ENCODE measurements at regions not wholly inside any gene's neighbourhood (a gene's known extent, or its start where the extent isn't known, plus 50 kb on each side); places are given as distances from the start of the nearest gene placed in this dataset.

GRCh38 chr6:22150368-22151035 lies 146.3 kb downstream of the PRL start:
- no peak overlapping the region for H3K4me3 ChIP-seq (ENCODE audit: low read depth, low read length)
- no peak for FAIRE-seq
- no peaks in the 10 kb centered on the region for H3K36me3 ChIP-seq (ENCODE audit: control insufficient read depth, insufficient read depth, low read length)
- no peaks in the 10 kb centered on the region for H3K27me3 ChIP-seq (ENCODE audit: control insufficient read depth, insufficient read depth, low read length)
- DNase-seq (ENCODE audit: low read depth) = no peak
- no peak for TF ChIP-seq CTCF (IDR thresholded peaks at IDR 0.05; ENCODE audit: insufficient read depth, low read length, severe bottlenecking)

GRCh38 chr6:22151892-22152291 lies 144.9 kb downstream of the PRL start:
- H3K36me3 ChIP-seq (ENCODE audit: control insufficient read depth, insufficient read depth, low read length) = no peaks in the 10 kb centered on the region
- no peak for TF ChIP-seq CTCF (IDR thresholded peaks at IDR 0.05; ENCODE audit: insufficient read depth, low read length, severe bottlenecking)
- no peaks in the 10 kb centered on the region for H3K27me3 ChIP-seq (ENCODE audit: control insufficient read depth, insufficient read depth, low read length)
- DNase-seq (ENCODE audit: low read depth) = no peak
- H3K4me3 ChIP-seq (ENCODE audit: low read depth, low read length) = no peak overlapping the region
- FAIRE-seq = no peak

GRCh38 chr6:22152841-22153240 lies 144.0 kb downstream of the PRL start:
- FAIRE-seq = no peak
- no peak overlapping the region for H3K4me3 ChIP-seq (ENCODE audit: low read depth, low read length)
- no peaks in the 10 kb centered on the region for H3K36me3 ChIP-seq (ENCODE audit: control insufficient read depth, insufficient read depth, low read length)
- H3K27me3 ChIP-seq (ENCODE audit: control insufficient read depth, insufficient read depth, low read length) = no peaks in the 10 kb centered on the region
- no peak for TF ChIP-seq CTCF (IDR thresholded peaks at IDR 0.05; ENCODE audit: insufficient read depth, low read length, severe bottlenecking)
- DNase-seq (ENCODE audit: low read depth) = no peak

- no peak for FAIRE-seq
- no peak overlapping the region for H3K4me3 ChIP-seq (ENCODE audit: low read depth, low read length)
- H3K36me3 ChIP-seq (ENCODE audit: control insufficient read depth, insufficient read depth, low read length) = no peaks in the 10 kb centered on the region
- H3K27me3 ChIP-seq (ENCODE audit: control insufficient read depth, insufficient read depth, low read length) = no peaks in the 10 kb centered on the region
- TF ChIP-seq CTCF (IDR thresholded peaks at IDR 0.05; ENCODE audit: insufficient read depth, low read length, severe bottlenecking) = no peak
- DNase-seq (ENCODE audit: low read depth) = no peak
Measured at GRCh38 chr6:22153384-22154158, 143.3 kb downstream of the PRL start.

- DNase-seq (ENCODE audit: low read depth) = no peak
- no peaks in the 10 kb centered on the region for H3K36me3 ChIP-seq (ENCODE audit: control insufficient read depth, insufficient read depth, low read length)
- no peak overlapping the region for H3K4me3 ChIP-seq (ENCODE audit: low read depth, low read length)
- FAIRE-seq = no peak
- no peak for TF ChIP-seq CTCF (IDR thresholded peaks at IDR 0.05; ENCODE audit: insufficient read depth, low read length, severe bottlenecking)
- H3K27me3 ChIP-seq (ENCODE audit: control insufficient read depth, insufficient read depth, low read length) = no peaks in the 10 kb centered on the region
Measured at GRCh38 chr6:22155551-22155950, 141.3 kb downstream of the PRL start.

Data from bronchial epithelial cell (primary cell).